Keratinocyte (primary cell): ENCODE measurements at regions not wholly inside any gene's neighbourhood (a gene's known extent, or its start where the extent isn't known, plus 50 kb on each side); places are given as distances from the start of the nearest gene placed in this dataset.

Experiments
- EZH2 ChIP-seq: IDR thresholded peaks from one replicate; pipeline ENCODE4 v1.6.1; 2012; ENCODE audit warnings: inconsistent platforms, mild to moderate bottlenecking, low read length, moderate library complexity
- TF ChIP-seq, protein P1 (sequence below), 3 experiments: IDR thresholded peaks in 1 of 3; conservative IDR thresholded peaks in 1 of 3; optimal IDR thresholded peaks in 1 of 3; 2 replicates in 2 of 3; 3 replicates in 1 of 3; pipeline versions ENCODE3 to v1.5.1; 2011; ENCODE audit warnings: low read length in 3 of 3, mild to moderate bottlenecking in 3 of 3, moderate library complexity in 2 of 3, control low read depth in 1 of 3, inconsistent platforms in 1 of 3; ENCODE audit not compliant: insufficient read depth in 2 of 3; ENCODE audit errors: extremely low read depth in 1 of 3

DNA sequence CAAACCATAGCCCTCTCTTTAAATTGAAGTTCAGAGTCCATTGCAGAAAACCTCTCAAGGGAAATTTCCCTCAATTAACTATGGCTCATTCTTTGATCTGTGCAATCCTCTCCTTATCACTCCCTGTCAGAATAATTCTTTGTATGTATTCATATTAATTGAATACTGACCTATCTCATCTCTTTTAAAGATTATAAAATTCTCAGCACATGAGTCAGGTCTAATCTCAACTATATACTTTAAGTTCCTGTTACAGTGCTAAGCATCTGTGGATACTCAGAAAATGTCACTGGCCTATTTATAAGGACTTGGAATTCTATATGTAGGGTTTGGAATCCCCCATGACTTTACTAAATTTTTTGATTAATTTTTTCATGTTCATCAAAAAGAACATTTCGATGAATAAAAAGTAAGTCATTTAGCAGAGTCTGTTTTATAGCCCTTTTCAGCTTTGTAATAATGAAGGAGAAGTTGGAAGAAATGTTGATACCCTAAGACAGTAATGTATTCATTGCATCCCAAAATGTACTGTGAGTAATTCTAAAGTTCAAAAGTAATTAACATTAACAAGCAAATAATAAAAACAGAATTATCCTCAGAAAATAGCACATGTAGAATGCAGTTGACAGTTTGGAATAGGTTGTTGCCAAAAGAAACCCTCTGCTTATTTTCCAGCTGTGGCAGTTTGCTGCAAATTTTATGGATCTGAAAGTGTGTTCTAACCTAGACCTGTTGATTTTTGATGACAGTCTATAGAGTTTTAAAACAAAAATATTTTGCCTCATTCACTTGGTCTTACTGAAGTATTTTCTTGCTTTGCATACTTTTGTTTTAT lies 503.4 kb upstream of the CBLB start:
- TF ChIP-seq, protein P1, sequence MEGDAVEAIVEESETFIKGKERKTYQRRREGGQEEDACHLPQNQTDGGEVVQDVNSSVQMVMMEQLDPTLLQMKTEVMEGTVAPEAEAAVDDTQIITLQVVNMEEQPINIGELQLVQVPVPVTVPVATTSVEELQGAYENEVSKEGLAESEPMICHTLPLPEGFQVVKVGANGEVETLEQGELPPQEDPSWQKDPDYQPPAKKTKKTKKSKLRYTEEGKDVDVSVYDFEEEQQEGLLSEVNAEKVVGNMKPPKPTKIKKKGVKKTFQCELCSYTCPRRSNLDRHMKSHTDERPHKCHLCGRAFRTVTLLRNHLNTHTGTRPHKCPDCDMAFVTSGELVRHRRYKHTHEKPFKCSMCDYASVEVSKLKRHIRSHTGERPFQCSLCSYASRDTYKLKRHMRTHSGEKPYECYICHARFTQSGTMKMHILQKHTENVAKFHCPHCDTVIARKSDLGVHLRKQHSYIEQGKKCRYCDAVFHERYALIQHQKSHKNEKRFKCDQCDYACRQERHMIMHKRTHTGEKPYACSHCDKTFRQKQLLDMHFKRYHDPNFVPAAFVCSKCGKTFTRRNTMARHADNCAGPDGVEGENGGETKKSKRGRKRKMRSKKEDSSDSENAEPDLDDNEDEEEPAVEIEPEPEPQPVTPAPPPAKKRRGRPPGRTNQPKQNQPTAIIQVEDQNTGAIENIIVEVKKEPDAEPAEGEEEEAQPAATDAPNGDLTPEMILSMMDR (optimal IDR thresholded peaks at IDR 0.05 in 1 of 3, IDR thresholded peaks at IDR 0.05 in 1 of 3, conservative IDR thresholded peaks at IDR 0.05 in 1 of 3; ENCODE audit: extremely low read depth in 1 of 3, insufficient read depth in 2 of 3, low read length in 3 of 3): no peak
- no peak for TF ChIP-seq EZH2
